ENCODE measurements at regions not wholly inside any gene's neighbourhood (a gene's known extent, or its start where the extent isn't known, plus 50 kb on each side); places are given as distances from the start of the nearest gene placed in this dataset.

DNA sequence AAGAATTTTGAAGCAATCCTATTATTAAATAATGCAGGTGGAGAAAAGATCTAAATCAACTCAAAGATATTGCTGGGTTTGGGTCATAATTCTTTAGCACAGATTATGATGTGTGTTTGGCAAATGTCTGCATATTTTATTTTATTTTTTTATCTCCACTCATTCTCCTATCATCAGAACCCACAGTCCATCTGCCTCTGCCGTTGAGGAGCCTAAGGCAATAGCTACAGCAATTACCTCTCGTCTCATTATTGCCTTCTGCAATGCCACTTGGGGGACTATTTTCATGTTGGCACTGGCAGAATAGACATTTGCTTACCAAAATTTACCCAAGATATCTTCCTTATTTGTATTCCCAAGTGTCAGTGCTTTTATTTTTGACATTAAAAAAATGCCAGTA is 815.9 kb upstream of the CNTNAP5 start:
- H3K36me3 ChIP-seq = no peaks in the 10 kb centered on the region
- H3K27me3 ChIP-seq = no peaks in the 10 kb centered on the region
- H3K27ac ChIP-seq = no peak overlapping the region
- H3K9me3 ChIP-seq = no peaks in the 10 kb centered on the region
- 75 to 80% methylated on average over 2 of the region's 2 CpGs for WGBS, 2 donors
- ATAC-seq (ENCODE audit: low FRiP score in 2 of 2) = no peak
- no peak overlapping the region for H3K4me3 ChIP-seq
- no peaks in the 10 kb centered on the region for H3K4me1 ChIP-seq
- no peak for DNase-seq
- TF ChIP-seq EP300 (IDR thresholded peaks at IDR 0.05) (no peak), POLR2AphosphoS5 (IDR thresholded peaks at IDR 0.05) (no peak), POLR2A (IDR thresholded peaks at IDR 0.05) (no peak)

GRCh38 chr2:123211181-123211580 is 813.9 kb upstream of the CNTNAP5 start:
- Histone ChIP-seq H3K4me3 (no peak overlapping the region), H3K27ac (no peak overlapping the region), H3K9me3 (no peaks in the 10 kb centered on the region)

GRCh38 chr2:123245156-123245555 is 779.9 kb upstream of the CNTNAP5 start:
- Histone ChIP-seq H3K4me3 (no peak overlapping the region), H3K27ac (no peak overlapping the region), H3K4me1 (no peaks in the 10 kb centered on the region), H3K36me3 (no peaks in the 10 kb centered on the region), H3K27me3 (no peaks in the 10 kb centered on the region), H3K9me3 (no peaks in the 10 kb centered on the region)
- TF ChIP-seq POLR2A (IDR thresholded peaks at IDR 0.05) (no peak), EP300 (IDR thresholded peaks at IDR 0.05) (no peak), POLR2AphosphoS5 (IDR thresholded peaks at IDR 0.05) (no peak), CTCF (IDR thresholded peaks at IDR 0.05) (no peak)
- no peak for ATAC-seq (ENCODE audit: low FRiP score in 2 of 2)
- DNase-seq = no peak
- 67 to 79% methylated on average over 1 to 3 of the region's 3 CpGs for WGBS, 2 donors

More at GRCh38 chr2:123211181-123211580, 813.9 kb upstream of the CNTNAP5 start:
- Histone ChIP-seq H3K36me3 (no peaks in the 10 kb centered on the region), H3K4me1 (no peaks in the 10 kb centered on the region), H3K27me3 (no peaks in the 10 kb centered on the region)
- DNase-seq = no peak
- no peak for ATAC-seq (ENCODE audit: low FRiP score in 2 of 2)
- TF ChIP-seq EP300 (IDR thresholded peaks at IDR 0.05) = no peak
- no peak for TF ChIP-seq POLR2A (IDR thresholded peaks at IDR 0.05)
- TF ChIP-seq POLR2AphosphoS5 (IDR thresholded peaks at IDR 0.05) = no peak
- TF ChIP-seq CTCF (IDR thresholded peaks at IDR 0.05) = no peak

DNA sequence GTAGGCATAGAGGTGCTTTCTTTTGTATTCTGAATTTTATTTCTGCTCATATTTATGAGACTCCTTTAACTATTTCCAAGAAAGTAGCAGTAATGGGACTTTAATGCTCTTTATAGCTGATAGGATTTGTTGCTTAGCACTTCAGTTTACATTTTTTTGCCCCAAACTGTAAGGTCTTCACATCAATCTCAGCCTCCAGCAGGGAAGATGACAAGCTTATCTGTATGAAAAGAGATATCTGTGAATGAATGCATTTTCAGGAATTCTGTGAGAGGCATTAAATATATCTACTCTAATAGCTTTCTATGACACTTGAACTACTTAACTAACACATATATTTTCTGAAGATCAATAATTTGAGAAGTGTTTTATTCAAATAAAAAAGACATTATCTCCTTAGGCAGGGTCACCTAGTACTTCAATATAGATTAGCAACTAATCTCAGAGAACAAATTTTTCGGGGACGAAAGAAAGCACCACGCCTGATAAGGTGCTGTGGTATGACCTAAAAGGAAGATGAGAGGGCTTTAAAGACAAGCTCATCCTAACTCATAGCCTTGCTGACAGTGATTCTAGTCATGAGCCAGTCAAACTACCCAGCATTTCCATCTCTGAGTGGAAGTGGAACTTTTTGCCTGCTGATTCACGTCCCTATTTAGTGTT is 766.1 kb upstream of the CNTNAP5 start:
- no peak overlapping the region for H3K27ac ChIP-seq
- TF ChIP-seq POLR2A (IDR thresholded peaks at IDR 0.05) (no peak), CTCF (IDR thresholded peaks at IDR 0.05) (no peak), POLR2AphosphoS5 (IDR thresholded peaks at IDR 0.05) (no peak)
- H3K9me3 ChIP-seq = no peaks in the 10 kb centered on the region
- no peaks in the 10 kb centered on the region for H3K27me3 ChIP-seq
- WGBS, 2 donors = 84 to 87% methylated on average over 4 of the region's 4 CpGs
- H3K4me3 ChIP-seq = no peak overlapping the region
- ATAC-seq (ENCODE audit: low FRiP score in 2 of 2) (no peak), DNase-seq (no peak)
- no peaks in the 10 kb centered on the region for H3K4me1 ChIP-seq
- no peaks in the 10 kb centered on the region for H3K36me3 ChIP-seq

DNA sequence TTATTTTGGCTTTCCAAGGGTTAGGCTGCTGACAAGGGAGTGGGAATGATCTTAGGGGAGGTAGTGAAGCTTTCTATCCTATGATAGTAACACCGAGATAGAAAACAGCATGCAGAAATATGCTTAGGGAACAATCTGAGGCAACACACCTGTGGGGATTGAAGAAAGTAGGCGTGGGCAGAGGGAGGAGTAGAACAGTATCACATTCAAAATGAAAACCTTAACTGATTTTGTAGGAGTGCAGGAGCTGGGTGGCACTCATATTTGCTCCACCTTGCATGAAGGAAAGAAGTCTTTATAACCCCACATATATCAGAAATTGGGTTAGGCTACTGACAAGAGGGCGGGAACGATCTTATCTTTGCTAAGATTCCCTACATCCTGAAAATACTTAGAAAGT is 762.2 kb upstream of the CNTNAP5 start:
- TF ChIP-seq POLR2A (IDR thresholded peaks at IDR 0.05) = no peak
- TF ChIP-seq EP300 (IDR thresholded peaks at IDR 0.05) = no peak
- TF ChIP-seq POLR2AphosphoS5 (IDR thresholded peaks at IDR 0.05) = no peak
- TF ChIP-seq CTCF (IDR thresholded peaks at IDR 0.05) = no peak
- no peak overlapping the region for H3K4me3 ChIP-seq
- H3K4me1 ChIP-seq = no peaks in the 10 kb centered on the region
- H3K9me3 ChIP-seq = no peaks in the 10 kb centered on the region
- H3K27me3 ChIP-seq = no peaks in the 10 kb centered on the region
- 86 to 90% methylated on average over 4 of the region's 4 CpGs for WGBS, 2 donors
- H3K36me3 ChIP-seq = no peaks in the 10 kb centered on the region
- ATAC-seq (ENCODE audit: low FRiP score in 2 of 2) (no peak), DNase-seq (no peak)
- no peak overlapping the region for H3K27ac ChIP-seq
